ENCODE measurements at regions not wholly inside any gene's neighbourhood (a gene's known extent, or its start where the extent isn't known, plus 50 kb on each side); places are given as distances from the start of the nearest gene placed in this dataset.
"Not testable (repeated sequence)": the region's sequence is repeated elsewhere in the genome, so short reads cannot be mapped to it uniquely, and the experiment has no call there.

- DNase-seq: no peak
Observed at GRCh38 chr1:229141271-229141670, 129.6 kb upstream of the RAB4A start.

- no peak for DNase-seq
Observed at GRCh38 chr1:229141689-229142377, 129.1 kb upstream of the RAB4A start.

GRCh38 chr1:229142471-229142870 lies 128.4 kb upstream of the RAB4A start:
- DNase-seq: no peak

- no peak for DNase-seq
Observed at GRCh38 chr1:229146647-229147046, 124.3 kb upstream of the RAB4A start.

GRCh38 chr1:229147072-229147471 lies 123.8 kb upstream of the RAB4A start:
- DNase-seq: no peak

- DNase-seq: no peak
Observed at GRCh38 chr1:229148041-229148671, 122.8 kb upstream of the RAB4A start.

- no peak for DNase-seq
Observed at GRCh38 chr1:229148743-229149142, 122.2 kb upstream of the RAB4A start.

- no peak for DNase-seq
Observed at GRCh38 chr1:229149435-229149834, 121.5 kb upstream of the RAB4A start.

- DNase-seq: no peak
Observed at GRCh38 chr1:229150518-229150917, 120.4 kb upstream of the RAB4A start.

GRCh38 chr1:229151412-229151811 lies 119.5 kb upstream of the RAB4A start:
- DNase-seq: not testable (repeated sequence)

GRCh38 chr1:229152311-229152710 lies 118.6 kb upstream of the RAB4A start:
- no peak for DNase-seq

- no peak for DNase-seq
Observed at GRCh38 chr1:229153955-229154548, 116.9 kb upstream of the RAB4A start.

GRCh38 chr1:229154811-229155210 lies 116.1 kb upstream of the RAB4A start:
- no peak for DNase-seq

- DNase-seq: peak; percentile 20
Observed at GRCh38 chr1:229155472-229155871, 115.4 kb upstream of the RAB4A start.

GRCh38 chr1:229156872-229157271 lies 114.0 kb upstream of the RAB4A start:
- DNase-seq: no peak

GRCh38 chr1:229157480-229157879 lies 113.4 kb upstream of the RAB4A start:
- DNase-seq: no peak

- DNase-seq: no peak
Observed at GRCh38 chr1:229158341-229158921, 112.5 kb upstream of the RAB4A start.

- DNase-seq: no peak
Observed at GRCh38 chr1:229158927-229159326, 112.0 kb upstream of the RAB4A start.

GRCh38 chr1:229159668-229160544 lies 111.0 kb upstream of the RAB4A start:
- no peak for DNase-seq

GRCh38 chr1:229161740-229162139 lies 109.2 kb upstream of the RAB4A start:
- no peak for DNase-seq

- no peak for DNase-seq
Observed at GRCh38 chr1:229162825-229163515, 107.9 kb upstream of the RAB4A start.

- DNase-seq: no peak
Observed at GRCh38 chr1:229164348-229164747, 106.6 kb upstream of the RAB4A start.
